ENCODE measurements at regions not wholly inside any gene's neighbourhood (a gene's known extent, or its start where the extent isn't known, plus 50 kb on each side); places are given as distances from the start of the nearest gene placed in this dataset.

DNA sequence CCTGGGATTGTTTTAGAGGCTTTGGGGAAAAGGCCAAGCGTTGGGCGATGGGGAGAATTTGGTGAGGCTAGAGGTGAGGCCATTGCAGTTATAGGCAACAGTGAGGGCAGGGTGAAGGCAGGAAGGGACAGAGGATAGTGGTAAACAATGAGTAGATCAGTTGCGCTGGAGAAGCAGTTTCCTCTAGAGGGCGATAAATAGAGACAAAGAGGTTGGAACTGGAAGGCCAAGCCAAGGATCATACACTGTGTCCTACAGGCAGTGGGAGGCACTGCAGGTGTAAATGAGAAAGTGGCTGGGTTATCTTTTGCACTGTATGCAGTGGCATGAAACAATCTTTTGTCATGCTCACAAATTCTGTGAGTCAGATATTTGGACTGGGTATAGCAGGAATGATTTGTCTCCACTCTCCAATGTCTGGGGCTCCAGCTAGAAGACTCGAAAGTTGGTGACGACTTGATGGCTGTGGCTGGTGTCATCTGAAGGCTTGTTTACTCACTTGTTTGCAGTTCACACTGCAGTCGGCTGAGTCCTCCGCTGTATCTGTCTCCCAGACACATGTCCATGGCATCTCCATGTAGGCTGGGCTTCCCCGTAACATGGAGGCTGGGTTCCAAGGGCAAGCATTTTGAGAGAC, 82.1 kb downstream of the TNP1 start:
- peak; percentile 47 for TF ChIP-seq CTCF (IDR thresholded peaks at IDR 0.05; ENCODE audit: insufficient read depth, low read length, poor library complexity, severe bottlenecking)
- no peak for TF ChIP-seq EZH2phosphoT487 (conservative IDR thresholded peaks at IDR 0.05; ENCODE audit: low read length)

All from SU-DHL-6 (cell line).